ENCODE measurements at regions not wholly inside any gene's neighbourhood (a gene's known extent, or its start where the extent isn't known, plus 50 kb on each side); places are given as distances from the start of the nearest gene placed in this dataset.

GRCh38 chr4:20538905-20539304 lies 161.4 kb upstream of the PACRGL start:
- peaks cover 0 to 4% (median 0%) of the 10 kb centered on the region in 7 donors for H3K9me3 Mint-ChIP-seq
- no peaks in the 10 kb centered on the region for H3K4me1 Mint-ChIP-seq
- ATAC-seq (ENCODE audit: low read depth in 2 of 2) (no peak), DNase-seq (no peak)
- no peak overlapping the region for H3K4me3 Mint-ChIP-seq
- H3K36me3 Mint-ChIP-seq, result no peaks in the 10 kb centered on the region
- Histone ChIP-seq H3K36me3 (ENCODE audit: control insufficient read depth, insufficient read depth, low read length) (no peaks in the 10 kb centered on the region), H3K4me3 (ENCODE audit: low read depth, low read length) (no peak overlapping the region), H3K27ac (ENCODE audit: insufficient read depth, low read length, poor library complexity, severe bottlenecking) (no peak overlapping the region), H3K4me1 (ENCODE audit: control insufficient read depth, insufficient read depth, low read length, poor library complexity, severe bottlenecking) (no peaks in the 10 kb centered on the region), H3K9me3 (ENCODE audit: control insufficient read depth in 2 of 2, low read length in 2 of 2) (no peaks in the 10 kb centered on the region), H3K27me3 (ENCODE audit: control insufficient read depth, insufficient read depth, low read length) (no peaks in the 10 kb centered on the region)
- no peak overlapping the region for H3K27ac Mint-ChIP-seq
- H3K27me3 Mint-ChIP-seq, result no peaks in the 10 kb centered on the region

GRCh38 chr4:20543131-20543530 lies 157.1 kb upstream of the PACRGL start:
- H3K9me3 Mint-ChIP-seq, result peaks cover 0 to 4% (median 0%) of the 10 kb centered on the region in 7 donors
- no peaks in the 10 kb centered on the region for H3K4me1 Mint-ChIP-seq
- H3K36me3 Mint-ChIP-seq, result no peaks in the 10 kb centered on the region
- H3K27me3 ChIP-seq (ENCODE audit: control insufficient read depth, insufficient read depth, low read length), result no peaks in the 10 kb centered on the region
- H3K4me1 ChIP-seq (ENCODE audit: control insufficient read depth, insufficient read depth, low read length, poor library complexity, severe bottlenecking), result no peaks in the 10 kb centered on the region
- H3K9me3 ChIP-seq (ENCODE audit: control insufficient read depth in 2 of 2, low read length in 2 of 2), result no peaks in the 10 kb centered on the region
- no peak for ATAC-seq (ENCODE audit: low read depth in 2 of 2)
- no peak for DNase-seq
- no peak overlapping the region for H3K27ac Mint-ChIP-seq
- H3K4me3 ChIP-seq (ENCODE audit: low read depth, low read length), result no peak overlapping the region
- no peaks in the 10 kb centered on the region for H3K36me3 ChIP-seq (ENCODE audit: control insufficient read depth, insufficient read depth, low read length)
- H3K27ac ChIP-seq (ENCODE audit: insufficient read depth, low read length, poor library complexity, severe bottlenecking), result no peak overlapping the region
- H3K27me3 Mint-ChIP-seq, result no peaks in the 10 kb centered on the region
- no peak overlapping the region for H3K4me3 Mint-ChIP-seq

- H3K27me3 ChIP-seq (ENCODE audit: control insufficient read depth, insufficient read depth, low read length), result no peaks in the 10 kb centered on the region
- Mint-ChIP-seq H3K27ac (no peak overlapping the region), H3K4me3 (no peak overlapping the region), H3K27me3 (no peaks in the 10 kb centered on the region), H3K4me1 (no peaks in the 10 kb centered on the region), H3K36me3 (no peaks in the 10 kb centered on the region), H3K9me3 (peaks cover 0 to 1% (median 0%) of the 10 kb centered on the region in 7 donors)
- H3K4me3 ChIP-seq (ENCODE audit: low read depth, low read length), result no peak overlapping the region
- no peaks in the 10 kb centered on the region for H3K9me3 ChIP-seq (ENCODE audit: control insufficient read depth in 2 of 2, low read length in 2 of 2)
- H3K27ac ChIP-seq (ENCODE audit: insufficient read depth, low read length, poor library complexity, severe bottlenecking), result no peak overlapping the region
- no peaks in the 10 kb centered on the region for H3K36me3 ChIP-seq (ENCODE audit: control insufficient read depth, insufficient read depth, low read length)
- no peak for ATAC-seq (ENCODE audit: low read depth in 2 of 2)
- H3K4me1 ChIP-seq (ENCODE audit: control insufficient read depth, insufficient read depth, low read length, poor library complexity, severe bottlenecking), result no peaks in the 10 kb centered on the region
- peak in 1 of 3 donors; percentile 0 for DNase-seq
Measured at GRCh38 chr4:20544645-20545044, 155.6 kb upstream of the PACRGL start.

GRCh38 chr4:20552004-20552403 lies 148.3 kb upstream of the PACRGL start:
- H3K4me3 Mint-ChIP-seq, result no peak overlapping the region
- no peaks in the 10 kb centered on the region for H3K4me1 ChIP-seq (ENCODE audit: control insufficient read depth, insufficient read depth, low read length, poor library complexity, severe bottlenecking)
- DNase-seq (no peak), ATAC-seq (ENCODE audit: low read depth in 2 of 2) (no peak)
- no peak overlapping the region for H3K4me3 ChIP-seq (ENCODE audit: low read depth, low read length)
- no peaks in the 10 kb centered on the region for H3K36me3 Mint-ChIP-seq
- H3K27ac Mint-ChIP-seq, result no peak overlapping the region
- no peak overlapping the region for H3K27ac ChIP-seq (ENCODE audit: insufficient read depth, low read length, poor library complexity, severe bottlenecking)
- no peaks in the 10 kb centered on the region for H3K4me1 Mint-ChIP-seq
- no peaks in the 10 kb centered on the region for H3K9me3 ChIP-seq (ENCODE audit: control insufficient read depth in 2 of 2, low read length in 2 of 2)
- no peaks in the 10 kb centered on the region for H3K36me3 ChIP-seq (ENCODE audit: control insufficient read depth, insufficient read depth, low read length)
- H3K9me3 Mint-ChIP-seq, result peaks cover 0 to 8% (median 0%) of the 10 kb centered on the region in 7 donors
- no peaks in the 10 kb centered on the region for H3K27me3 ChIP-seq (ENCODE audit: control insufficient read depth, insufficient read depth, low read length)
- H3K27me3 Mint-ChIP-seq, result no peaks in the 10 kb centered on the region

GRCh38 chr4:20554134-20554533 lies 146.1 kb upstream of the PACRGL start:
- Histone ChIP-seq H3K27me3 (ENCODE audit: control insufficient read depth, insufficient read depth, low read length) (no peaks in the 10 kb centered on the region), H3K4me1 (ENCODE audit: control insufficient read depth, insufficient read depth, low read length, poor library complexity, severe bottlenecking) (no peaks in the 10 kb centered on the region), H3K27ac (ENCODE audit: insufficient read depth, low read length, poor library complexity, severe bottlenecking) (no peak overlapping the region), H3K9me3 (ENCODE audit: control insufficient read depth in 2 of 2, low read length in 2 of 2) (no peaks in the 10 kb centered on the region), H3K4me3 (ENCODE audit: low read depth, low read length) (no peak overlapping the region), H3K36me3 (ENCODE audit: control insufficient read depth, insufficient read depth, low read length) (no peaks in the 10 kb centered on the region)
- Mint-ChIP-seq H3K36me3 (no peaks in the 10 kb centered on the region), H3K4me1 (no peaks in the 10 kb centered on the region), H3K4me3 (no peak overlapping the region), H3K9me3 (peaks cover 0 to 12% (median 5%) of the 10 kb centered on the region in 7 donors), H3K27me3 (no peaks in the 10 kb centered on the region), H3K27ac (no peak overlapping the region)
- ATAC-seq (ENCODE audit: low read depth in 2 of 2) (no peak), DNase-seq (no peak)

- no peak overlapping the region for H3K4me3 ChIP-seq (ENCODE audit: low read depth, low read length)
- DNase-seq (no peak), ATAC-seq (ENCODE audit: low read depth in 2 of 2) (no peak)
- H3K27me3 ChIP-seq (ENCODE audit: control insufficient read depth, insufficient read depth, low read length), result no peaks in the 10 kb centered on the region
- no peaks in the 10 kb centered on the region for H3K4me1 Mint-ChIP-seq
- H3K36me3 Mint-ChIP-seq, result no peaks in the 10 kb centered on the region
- no peak overlapping the region for H3K27ac Mint-ChIP-seq
- H3K9me3 ChIP-seq (ENCODE audit: control insufficient read depth in 2 of 2, low read length in 2 of 2), result no peaks in the 10 kb centered on the region
- no peaks in the 10 kb centered on the region for H3K27me3 Mint-ChIP-seq
- H3K27ac ChIP-seq (ENCODE audit: insufficient read depth, low read length, poor library complexity, severe bottlenecking), result no peak overlapping the region
- H3K4me1 ChIP-seq (ENCODE audit: control insufficient read depth, insufficient read depth, low read length, poor library complexity, severe bottlenecking), result no peaks in the 10 kb centered on the region
- no peaks in the 10 kb centered on the region for H3K36me3 ChIP-seq (ENCODE audit: control insufficient read depth, insufficient read depth, low read length)
- peaks cover 0 to 4% (median 1%) of the 10 kb centered on the region in 7 donors for H3K9me3 Mint-ChIP-seq
- no peak overlapping the region for H3K4me3 Mint-ChIP-seq
Measured at GRCh38 chr4:20565075-20565721, 135.1 kb upstream of the PACRGL start.

- ATAC-seq (ENCODE audit: low read depth in 2 of 2) (no peak), DNase-seq (no peak)
- Histone ChIP-seq H3K4me3 (ENCODE audit: low read depth, low read length) (no peak overlapping the region), H3K9me3 (ENCODE audit: control insufficient read depth in 2 of 2, low read length in 2 of 2) (no peaks in the 10 kb centered on the region), H3K4me1 (ENCODE audit: control insufficient read depth, insufficient read depth, low read length, poor library complexity, severe bottlenecking) (no peaks in the 10 kb centered on the region), H3K27me3 (ENCODE audit: control insufficient read depth, insufficient read depth, low read length) (no peaks in the 10 kb centered on the region), H3K36me3 (ENCODE audit: control insufficient read depth, insufficient read depth, low read length) (no peaks in the 10 kb centered on the region), H3K27ac (ENCODE audit: insufficient read depth, low read length, poor library complexity, severe bottlenecking) (no peak overlapping the region)
- Mint-ChIP-seq H3K27me3 (no peaks in the 10 kb centered on the region), H3K9me3 (peaks cover 0 to 5% (median 3%) of the 10 kb centered on the region in 7 donors), H3K27ac (no peak overlapping the region), H3K4me3 (no peak overlapping the region), H3K4me1 (no peaks in the 10 kb centered on the region), H3K36me3 (no peaks in the 10 kb centered on the region)
Measured at GRCh38 chr4:20570981-20571715, 129.1 kb upstream of the PACRGL start.

GRCh38 chr4:20572976-20573375 lies 127.3 kb upstream of the PACRGL start:
- Histone ChIP-seq H3K4me3 (ENCODE audit: low read depth, low read length) (no peak overlapping the region), H3K27ac (ENCODE audit: insufficient read depth, low read length, poor library complexity, severe bottlenecking) (no peak overlapping the region), H3K4me1 (ENCODE audit: control insufficient read depth, insufficient read depth, low read length, poor library complexity, severe bottlenecking) (no peaks in the 10 kb centered on the region), H3K36me3 (ENCODE audit: control insufficient read depth, insufficient read depth, low read length) (no peaks in the 10 kb centered on the region), H3K27me3 (ENCODE audit: control insufficient read depth, insufficient read depth, low read length) (no peaks in the 10 kb centered on the region), H3K9me3 (ENCODE audit: control insufficient read depth in 2 of 2, low read length in 2 of 2) (no peaks in the 10 kb centered on the region)
- no peaks in the 10 kb centered on the region for H3K27me3 Mint-ChIP-seq
- DNase-seq (no peak), ATAC-seq (ENCODE audit: low read depth in 2 of 2) (no peak)
- peaks cover 0 to 6% (median 4%) of the 10 kb centered on the region in 7 donors for H3K9me3 Mint-ChIP-seq
- H3K36me3 Mint-ChIP-seq, result no peaks in the 10 kb centered on the region
- H3K4me1 Mint-ChIP-seq, result no peaks in the 10 kb centered on the region
- H3K27ac Mint-ChIP-seq, result no peak overlapping the region
- no peak overlapping the region for H3K4me3 Mint-ChIP-seq
